ENCODE measurements at regions not wholly inside any gene's neighbourhood (a gene's known extent, or its start where the extent isn't known, plus 50 kb on each side); places are given as distances from the start of the nearest gene placed in this dataset.

GRCh38 chr20:11200423-11200822 lies 526.6 kb upstream of the JAG1 start:
- TF ChIP-seq, protein P1, sequence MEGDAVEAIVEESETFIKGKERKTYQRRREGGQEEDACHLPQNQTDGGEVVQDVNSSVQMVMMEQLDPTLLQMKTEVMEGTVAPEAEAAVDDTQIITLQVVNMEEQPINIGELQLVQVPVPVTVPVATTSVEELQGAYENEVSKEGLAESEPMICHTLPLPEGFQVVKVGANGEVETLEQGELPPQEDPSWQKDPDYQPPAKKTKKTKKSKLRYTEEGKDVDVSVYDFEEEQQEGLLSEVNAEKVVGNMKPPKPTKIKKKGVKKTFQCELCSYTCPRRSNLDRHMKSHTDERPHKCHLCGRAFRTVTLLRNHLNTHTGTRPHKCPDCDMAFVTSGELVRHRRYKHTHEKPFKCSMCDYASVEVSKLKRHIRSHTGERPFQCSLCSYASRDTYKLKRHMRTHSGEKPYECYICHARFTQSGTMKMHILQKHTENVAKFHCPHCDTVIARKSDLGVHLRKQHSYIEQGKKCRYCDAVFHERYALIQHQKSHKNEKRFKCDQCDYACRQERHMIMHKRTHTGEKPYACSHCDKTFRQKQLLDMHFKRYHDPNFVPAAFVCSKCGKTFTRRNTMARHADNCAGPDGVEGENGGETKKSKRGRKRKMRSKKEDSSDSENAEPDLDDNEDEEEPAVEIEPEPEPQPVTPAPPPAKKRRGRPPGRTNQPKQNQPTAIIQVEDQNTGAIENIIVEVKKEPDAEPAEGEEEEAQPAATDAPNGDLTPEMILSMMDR (conservative IDR thresholded peaks at IDR 0.05; ENCODE audit: low read depth in 2 of 2), result no peak
- TF ChIP-seq STAT1 (IDR thresholded peaks at IDR 0.05; ENCODE audit: unreplicated experiment) (no peak), CREB1 (CRISPR knock-in tag; IDR thresholded peaks at IDR 0.05; ENCODE audit: low read depth) (no peak), EZH2phosphoT487 (IDR thresholded peaks at IDR 0.05; ENCODE audit: unreplicated experiment) (no peak), POLR2AphosphoS5 (IDR thresholded peaks at IDR 0.05; ENCODE audit: low read depth) (no peak), EZH2 (IDR thresholded peaks at IDR 0.05; ENCODE audit: low read depth, unreplicated experiment) (no peak)

All from GM23338 (cell line).